CD4-positive, alpha-beta T cell treated with Interleukin-15 for 1 hour (primary cell): ENCODE measurements at regions not wholly inside any gene's neighbourhood (a gene's known extent, or its start where the extent isn't known, plus 50 kb on each side); places are given as distances from the start of the nearest gene placed in this dataset.

Experiments
- DNase-seq: peaks from one replicate; pipeline ENCODE4 v3.0.0-alpha.2; 2020

GRCh38 chr12:98446682-98447081, 68.7 kb upstream of the TMPO start:
- DNase-seq = no peak

DNA sequence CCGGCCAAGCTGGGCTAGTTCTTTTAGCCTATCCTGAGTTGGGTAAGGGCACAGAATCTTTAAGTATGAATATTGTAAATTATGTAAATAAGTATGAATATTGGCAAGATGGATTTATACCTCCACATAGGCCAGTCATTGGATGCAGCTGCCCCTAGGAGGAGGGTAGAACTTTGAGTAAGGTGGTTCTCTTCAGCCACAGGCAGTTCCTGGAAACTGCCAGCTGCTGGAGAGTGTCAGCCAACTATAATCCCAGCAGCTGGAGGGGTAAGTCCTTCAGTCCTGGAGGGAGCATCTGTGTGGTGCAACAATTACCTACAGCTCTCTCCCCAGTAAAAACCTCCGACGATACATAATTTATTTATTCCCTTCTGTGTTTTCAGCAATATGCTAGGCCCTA, 65.8 kb upstream of the TMPO start:
- no peak for DNase-seq

DNA sequence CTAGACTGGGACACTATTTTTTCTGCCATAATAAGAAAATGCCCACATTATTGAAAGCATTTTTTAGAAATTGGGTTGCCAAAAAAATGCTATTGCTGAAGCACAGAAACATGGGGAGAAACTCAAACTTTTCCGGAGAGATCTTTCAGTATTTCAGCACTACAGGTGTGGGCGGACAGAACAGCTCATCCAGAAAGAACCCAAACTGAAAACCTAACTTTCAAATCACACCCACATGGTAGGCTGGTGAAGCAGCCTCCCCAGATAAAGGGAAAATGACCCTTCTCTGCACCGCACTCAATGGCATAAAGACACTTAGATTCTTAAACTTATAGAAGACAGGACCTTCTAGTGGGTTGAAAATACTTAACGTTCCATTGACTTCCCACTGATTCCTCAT, 62.3 kb upstream of the TMPO start:
- DNase-seq = no peak

DNA sequence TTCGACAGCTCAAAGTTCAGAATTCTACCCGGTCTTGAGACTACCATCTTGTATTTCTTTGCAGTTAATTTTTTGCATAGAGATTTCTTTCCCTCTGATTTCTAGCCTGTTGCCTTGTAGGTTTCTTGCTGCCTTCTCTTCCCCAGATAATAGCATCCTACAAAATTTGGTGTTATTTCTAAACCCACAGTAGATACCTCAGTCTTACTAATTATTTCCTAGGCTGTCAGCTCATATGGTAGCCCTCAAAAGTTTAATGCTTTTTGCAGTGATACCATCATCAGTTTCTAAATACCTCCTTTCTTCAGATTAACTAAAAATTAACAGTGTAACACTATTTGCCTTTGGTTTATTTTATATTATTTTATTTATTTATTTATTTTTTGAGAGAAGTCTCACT, 61.9 kb upstream of the TMPO start:
- no peak for DNase-seq

- DNase-seq = no peak
These were observed 59.3 kb upstream of the TMPO start for GRCh38 chr12:98456041-98456440.

DNA sequence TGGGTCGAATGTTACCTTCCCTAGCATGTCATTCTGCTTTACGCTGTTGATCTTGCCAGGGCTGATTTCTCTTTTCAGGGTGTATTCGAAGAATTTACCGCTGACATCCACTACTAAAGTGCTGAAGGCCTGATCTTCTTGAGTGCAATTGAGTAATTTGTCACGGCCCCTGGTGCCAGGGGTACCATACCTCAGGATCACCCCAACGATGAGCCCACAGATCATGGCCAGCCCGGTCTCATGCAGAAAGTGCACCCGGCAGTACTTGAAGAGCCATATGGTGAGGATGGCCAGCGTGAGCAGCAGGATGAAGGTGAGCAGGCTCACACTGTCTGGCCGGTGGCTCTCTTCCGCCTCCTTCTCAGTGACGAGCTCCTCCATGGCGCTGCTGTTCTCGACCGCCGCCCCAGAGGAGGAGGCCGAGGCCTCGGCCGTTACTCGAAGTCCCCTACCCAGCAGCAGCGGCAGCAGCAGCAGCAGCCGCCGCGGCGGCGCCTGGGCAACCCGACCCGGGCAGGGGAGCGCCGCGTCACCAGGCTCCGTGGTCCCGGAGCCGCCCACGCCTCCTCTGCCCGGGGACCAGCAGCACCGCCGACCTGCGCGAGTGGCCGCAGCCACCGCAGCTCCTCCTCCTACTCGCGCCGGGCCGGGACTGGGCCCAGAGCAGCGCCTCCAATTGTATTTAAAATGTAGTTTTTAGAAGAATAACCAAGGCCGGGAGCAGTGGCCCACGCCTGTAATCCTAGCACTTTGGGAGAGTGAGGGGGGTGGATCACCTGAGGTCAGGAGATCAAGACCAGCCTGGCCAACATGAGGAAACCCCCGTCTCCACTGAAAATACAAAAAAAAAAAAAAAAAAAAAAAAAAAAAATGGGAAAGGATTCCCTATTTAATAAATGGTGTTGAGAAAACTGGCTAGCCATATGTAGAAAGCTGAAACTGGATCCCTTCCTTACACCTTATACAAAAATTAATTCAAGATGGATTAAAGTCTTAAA, 58.5 kb upstream of the TMPO start:
- DNase-seq = peak; percentile 54

DNA sequence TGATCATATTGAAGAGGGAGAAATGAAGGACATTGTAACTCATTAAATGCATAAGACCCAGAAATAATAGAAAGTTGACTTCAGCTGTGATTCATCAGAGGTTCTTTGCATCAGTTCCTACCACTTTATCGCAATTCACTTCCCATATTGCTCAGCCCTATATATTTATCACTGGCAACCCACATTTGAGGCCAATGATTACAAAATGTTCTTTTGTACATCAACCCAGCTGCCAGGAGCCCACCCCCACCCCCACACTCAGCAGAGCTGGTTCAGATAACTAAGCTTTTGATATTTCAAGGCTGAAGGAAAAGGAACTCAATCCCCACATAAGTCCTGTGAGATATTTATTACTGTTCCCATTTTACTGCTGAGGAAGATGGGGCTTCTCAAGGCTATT, 51.2 kb upstream of the TMPO start:
- peak; percentile 23 for DNase-seq

- DNase-seq = no peak
These were observed 49.9 kb upstream of the TMPO start for GRCh38 chr12:98465505-98465904.
